Omental fat pad (tissue), 3 donors: ENCODE measurements at regions not wholly inside any gene's neighbourhood (a gene's known extent, or its start where the extent isn't known, plus 50 kb on each side); places are given as distances from the start of the nearest gene placed in this dataset.
"Not testable (repeated sequence)": the region's sequence is repeated elsewhere in the genome, so short reads cannot be mapped to it uniquely, and the experiment has no call there.

ENCODE experiments used
- ATAC-seq: fragments of 150-250 bp; one replicate; pipeline ENCODE4 v1.9.1; 2016; ENCODE audit warnings: mild to moderate bottlenecking, moderate library complexity; ENCODE audit not compliant: low FRiP score
- DNase-seq: peaks from one replicate; pipeline ENCODE4 v3.0.0-alpha.2; 2019; ENCODE audit warnings: low spot score
- TF ChIP-seq, protein P1 (sequence below), 3 donors: fragments of 450-650 bp; IDR thresholded peaks; one replicate each; pipeline ENCODE4 v1.5.1; 2016 to 2017; ENCODE audit warnings: antibody characterized with exemption in 3 of 3, mild to moderate bottlenecking in 3 of 3, moderate library complexity in 2 of 3

- DNase-seq (no peak), ATAC-seq (no peak)
- TF ChIP-seq, protein P1, sequence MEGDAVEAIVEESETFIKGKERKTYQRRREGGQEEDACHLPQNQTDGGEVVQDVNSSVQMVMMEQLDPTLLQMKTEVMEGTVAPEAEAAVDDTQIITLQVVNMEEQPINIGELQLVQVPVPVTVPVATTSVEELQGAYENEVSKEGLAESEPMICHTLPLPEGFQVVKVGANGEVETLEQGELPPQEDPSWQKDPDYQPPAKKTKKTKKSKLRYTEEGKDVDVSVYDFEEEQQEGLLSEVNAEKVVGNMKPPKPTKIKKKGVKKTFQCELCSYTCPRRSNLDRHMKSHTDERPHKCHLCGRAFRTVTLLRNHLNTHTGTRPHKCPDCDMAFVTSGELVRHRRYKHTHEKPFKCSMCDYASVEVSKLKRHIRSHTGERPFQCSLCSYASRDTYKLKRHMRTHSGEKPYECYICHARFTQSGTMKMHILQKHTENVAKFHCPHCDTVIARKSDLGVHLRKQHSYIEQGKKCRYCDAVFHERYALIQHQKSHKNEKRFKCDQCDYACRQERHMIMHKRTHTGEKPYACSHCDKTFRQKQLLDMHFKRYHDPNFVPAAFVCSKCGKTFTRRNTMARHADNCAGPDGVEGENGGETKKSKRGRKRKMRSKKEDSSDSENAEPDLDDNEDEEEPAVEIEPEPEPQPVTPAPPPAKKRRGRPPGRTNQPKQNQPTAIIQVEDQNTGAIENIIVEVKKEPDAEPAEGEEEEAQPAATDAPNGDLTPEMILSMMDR (IDR thresholded peaks at IDR 0.05) = no peak
These were observed 62.9 kb downstream of the TMEM235 start for GRCh38 chr17:78294356-78294755.

DNA sequence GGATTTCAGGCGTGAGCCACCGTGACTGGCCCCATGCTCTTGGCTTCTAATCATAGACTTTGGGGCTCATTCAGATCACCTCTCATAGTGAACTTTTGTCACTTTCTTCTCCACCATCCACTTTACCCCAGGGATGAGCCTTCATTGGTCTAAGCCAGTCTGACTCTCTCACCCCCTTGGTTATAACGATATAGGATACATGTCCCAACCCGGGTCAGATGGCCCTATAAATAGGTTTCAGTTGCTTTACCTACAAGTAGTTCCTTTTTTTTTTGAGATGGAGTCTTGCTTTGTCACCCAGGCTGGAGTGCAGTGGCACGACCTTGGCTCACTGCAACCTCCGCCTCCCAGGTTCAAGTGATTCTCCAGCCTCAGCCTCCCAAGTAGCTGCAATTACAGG is 61.7 kb downstream of the TMEM235 start:
- not testable (repeated sequence) for DNase-seq, ATAC-seq

- TF ChIP-seq, protein P1 (IDR thresholded peaks at IDR 0.05) = no peak
- ATAC-seq (no peak), DNase-seq (no peak)
These were observed 60.8 kb downstream of the TMEM235 start for GRCh38 chr17:78291944-78292910.

DNA sequence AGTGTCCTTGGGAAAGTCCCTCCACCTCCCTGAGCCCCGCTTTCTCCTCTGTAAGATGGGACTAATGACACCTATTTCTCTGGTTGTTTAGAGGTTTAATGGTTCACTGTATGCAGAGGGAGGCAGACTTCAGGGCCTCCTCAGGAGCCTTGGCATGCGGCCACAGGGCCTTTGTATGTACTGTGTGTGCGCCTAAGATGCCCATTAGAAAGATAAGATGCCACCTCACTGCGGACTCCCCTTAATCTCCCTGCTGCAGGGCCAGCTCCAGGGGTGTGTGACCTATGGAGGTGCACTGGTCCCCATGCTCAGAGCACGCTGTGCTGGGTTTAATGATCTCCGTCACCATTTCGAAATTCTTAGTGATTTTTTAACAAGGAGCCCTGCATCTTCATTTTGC is 59.3 kb downstream of the TMEM235 start:
- ATAC-seq = peak; percentile 2
- no peak for DNase-seq
- TF ChIP-seq, protein P1 (IDR thresholded peaks at IDR 0.05) = no peak
